A549 (cell line): ENCODE measurements at regions not wholly inside any gene's neighbourhood (a gene's known extent, or its start where the extent isn't known, plus 50 kb on each side); places are given as distances from the start of the nearest gene placed in this dataset.

Experiments used
- ATAC-seq, 2 experiments: fragments of 200-7000 bp in 1 of 2; fragments of >200 bp in 1 of 2; cut with Nextera tagmentation in 1 of 2; cut with Tn5 transposase in 1 of 2; 3 replicates each; pipeline versions ENCODE4 v1.8.0 to v1.9.1; 2018 to 2020; ENCODE audit warnings: mild to moderate bottlenecking in 1 of 2, moderate library complexity in 1 of 2
- CTCF ChIA-PET: fragments of 300-600 bp; sonication (Branson Sonifier 250); formaldehyde crosslinking; extraction: SDS; loops from one replicate; lab custom pipeline; 2021; ENCODE audit warnings: antibody characterized with exemption, inconsistent platforms; lab: Yijun Ruan, JAX
- POLR2A ChIA-PET: fragments of 350-600 bp; formaldehyde crosslinking; extraction: SDS; loops from one replicate; lab custom pipeline; 2021; ENCODE audit warnings: antibody characterized with exemption, inconsistent platforms; lab: Yijun Ruan, JAX
- DNase-seq, 2 experiments: peaks; one replicate each; pipeline versions ENCODE4 v3.0.0 to v3.0.0-alpha.2; 2011 to 2016; ENCODE audit warnings: low read depth in 1 of 2, low spot score in 1 of 2
- FAIRE-seq: peaks from 2 replicates; lab custom pipeline; 2011; peaks lifted over from hg19 to GRCh38; lab: Jason Lieb, UNC
- H3K27ac ChIP-seq, 2 experiments: fragments of >200 bp; sonication (Bioruptor Twin); formaldehyde crosslinking; 3 replicates each; pipeline ENCODE4 v1.5.1; 2016 to 2017
- H3K4me1 ChIP-seq: fragments of >200 bp; sonication (Bioruptor Twin); formaldehyde crosslinking; 3 replicates; pipeline ENCODE4 v1.6.1; 2016
- H3K4me2 ChIP-seq: fragments of >200 bp; sonication (Bioruptor Twin); formaldehyde crosslinking; 3 replicates; pipeline ENCODE4 v1.6.1; 2016
- H3K4me3 ChIP-seq: fragments of >200 bp; sonication (Bioruptor Twin); formaldehyde crosslinking; 3 replicates; pipeline ENCODE4 v1.5.1; 2016
- H3K9me3 ChIP-seq: fragments of >200 bp; sonication (Bioruptor Twin); formaldehyde crosslinking; 3 replicates; pipeline ENCODE4 v1.6.1; 2016
- CHD2 ChIP-seq: fragments of 150-350 bp; IDR thresholded peaks from 2 replicates; pipeline ENCODE4 v1.6.1; 2014; ENCODE audit warnings: low read length; ENCODE audit not compliant: partially characterized antibody
- FOSB ChIP-seq: fragments of 250-450 bp; sonication (Bioruptor Pico); IDR thresholded peaks from 2 replicates; pipeline ENCODE4 v1.5.0; 2020; ENCODE audit warnings: mild to moderate bottlenecking, moderate library complexity
- FOXS1 ChIP-seq: fragments of 250-450 bp; sonication (Bioruptor Pico); IDR thresholded peaks from 2 replicates; pipeline ENCODE4 v1.5.0; 2020; ENCODE audit warnings: mild to moderate bottlenecking, moderate library complexity
- HDAC2 ChIP-seq: fragments of 200-600 bp; sonication (generic); IDR thresholded peaks from 2 replicates; pipeline ENCODE4 v1.6.1; 2016
- HEYL ChIP-seq: fragments of 250-450 bp; sonication (Bioruptor Pico); IDR thresholded peaks from 2 replicates; pipeline ENCODE4 v1.8.0; 2021; ENCODE audit warnings: mild to moderate bottlenecking, moderate library complexity
- JUNB ChIP-seq: fragments of >200 bp; sonication (Bioruptor Twin); formaldehyde crosslinking; IDR thresholded peaks from 2 replicates; pipeline ENCODE4 v1.6.1; 2016
- NR3C1 ChIP-seq: fragments of >200 bp; sonication (Bioruptor Twin); formaldehyde crosslinking; IDR thresholded peaks from 3 replicates; pipeline ENCODE4 v1.6.1; 2017
- POLR2AphosphoS2 ChIP-seq: conservative IDR thresholded peaks from 2 replicates; pipeline ENCODE4 v1.6.1; 2012; ENCODE audit warnings: low read length, improper control_type of control experiment, inconsistent platforms
- RAD21 ChIP-seq, 2 experiments: fragments of >200 bp in 1 of 2; sonication (Bioruptor Twin) in 1 of 2; formaldehyde crosslinking in 1 of 2; IDR thresholded peaks in 1 of 2; conservative IDR thresholded peaks in 1 of 2; 2 replicates in 1 of 2; 3 replicates in 1 of 2; pipeline ENCODE4 v1.6.1; 2012 to 2018; ENCODE audit warnings: inconsistent platforms in 1 of 2
- RCOR1 ChIP-seq: fragments of 150-350 bp; IDR thresholded peaks from 2 replicates; pipeline ENCODE4 v1.6.1; 2014; ENCODE audit warnings: antibody characterized with exemption, low read length, low read depth
- TP53 ChIP-seq: fragments of 250-450 bp; sonication (Bioruptor Pico); IDR thresholded peaks from 2 replicates; pipeline ENCODE4 v1.5.0; 2021; ENCODE audit warnings: mild to moderate bottlenecking, moderate library complexity
- ZSCAN20 ChIP-seq: fragments of 250-450 bp; sonication (Bioruptor Pico); IDR thresholded peaks from 2 replicates; pipeline ENCODE4 v1.8.0; 2022; ENCODE audit warnings: mild to moderate bottlenecking, moderate library complexity
- WGBS: methylation state at CpG from one replicate; pipeline ENCODE4 v1.1.6; 2017; ENCODE audit errors: missing lambda C conversion rate; 5-methylcytosine and 5-hydroxymethylcytosine counted together
- TF ChIP-seq, protein P1 (sequence below): fragments of 150-350 bp; IDR thresholded peaks from 2 replicates; pipeline ENCODE4 v1.6.1; 2014; ENCODE audit warnings: low read depth, mild to moderate bottlenecking, low read length
- TF ChIP-seq, protein P2 (sequence below): fragments of 200-600 bp; sonication (generic); IDR thresholded peaks from 2 replicates; pipeline ENCODE4 v1.6.1; 2016; ENCODE audit warnings: antibody characterized with exemption, mild to moderate bottlenecking, moderate library complexity
- TF ChIP-seq, protein P3 (sequence below): IDR thresholded peaks from 2 replicates; pipeline ENCODE4 v1.6.1; 2012
- TF ChIP-seq, protein P4 (sequence below): fragments of >200 bp; sonication (Bioruptor Twin); formaldehyde crosslinking; IDR thresholded peaks from 3 replicates; pipeline ENCODE4 v1.6.1; 2016
- TF ChIP-seq, protein P5 (sequence below): fragments of >200 bp; sonication (Bioruptor Twin); formaldehyde crosslinking; IDR thresholded peaks from 3 replicates; pipeline ENCODE4 v1.5.1; 2016

DNA sequence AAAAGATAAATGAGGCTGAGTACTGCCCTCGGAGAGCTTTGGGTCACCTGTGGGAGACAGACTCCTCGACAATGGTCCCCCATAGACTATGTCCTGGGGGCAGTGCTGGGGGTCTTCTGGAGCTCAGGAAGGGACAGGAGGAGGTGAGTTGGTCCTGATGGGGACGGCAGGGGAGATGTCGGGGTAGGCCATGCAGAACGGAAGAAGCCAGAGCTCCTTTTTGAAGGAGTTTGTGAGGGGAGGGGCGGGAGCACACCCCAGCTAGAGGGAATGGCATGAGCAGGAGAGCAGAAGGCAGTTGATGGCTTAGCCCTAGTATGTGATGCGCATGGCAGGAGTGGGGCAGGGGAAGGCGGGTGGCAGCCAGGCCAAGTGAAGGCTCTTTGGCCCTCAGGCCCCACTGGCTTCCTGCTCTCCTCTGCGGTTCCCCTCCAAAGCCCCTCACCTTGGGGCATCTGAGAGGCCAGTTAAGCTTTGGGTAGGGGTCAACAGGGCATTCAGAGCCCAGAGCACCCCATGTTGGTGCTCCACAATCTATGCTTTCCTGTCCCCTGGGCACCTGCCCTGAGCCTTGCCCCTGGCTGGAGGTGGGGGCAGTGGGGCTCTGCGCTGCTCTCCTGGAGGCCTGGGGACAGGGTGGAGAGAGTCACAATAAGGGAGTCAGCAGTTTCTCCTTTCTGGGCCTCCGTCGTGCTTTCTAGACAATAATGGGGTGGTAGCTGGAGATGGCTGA lies 179.3 kb downstream of the SMAD6 start:
- no peak overlapping the region; the same call in 2 of the 3 replicates for H3K4me2 ChIP-seq
- H3K9me3 ChIP-seq: peaks cover 4% of the 10 kb centered on the region; the same call in 1 of the 3 replicates
- no peak for FAIRE-seq
- peaks cover 44% of the 10 kb centered on the region for H3K4me1 ChIP-seq
- WGBS: 93% methylated on average over 12 of the region's 12 CpGs
- H3K27ac ChIP-seq: peak overlapping the region; percentile 75 to 89; a peak in 5 of 6 replicates
- no peak for DNase-seq
- CTCF ChIA-PET: interaction anchor here (0.6 to 5.1 kb wide), 8 partner anchors 14 to 31 kb away, joined by 3 to 34 read pairs (median 12); no protein-coding TSS in a partner anchor
- no peak for ATAC-seq
- no peak for TF ChIP-seq HDAC2
- TF ChIP-seq, protein P1, sequence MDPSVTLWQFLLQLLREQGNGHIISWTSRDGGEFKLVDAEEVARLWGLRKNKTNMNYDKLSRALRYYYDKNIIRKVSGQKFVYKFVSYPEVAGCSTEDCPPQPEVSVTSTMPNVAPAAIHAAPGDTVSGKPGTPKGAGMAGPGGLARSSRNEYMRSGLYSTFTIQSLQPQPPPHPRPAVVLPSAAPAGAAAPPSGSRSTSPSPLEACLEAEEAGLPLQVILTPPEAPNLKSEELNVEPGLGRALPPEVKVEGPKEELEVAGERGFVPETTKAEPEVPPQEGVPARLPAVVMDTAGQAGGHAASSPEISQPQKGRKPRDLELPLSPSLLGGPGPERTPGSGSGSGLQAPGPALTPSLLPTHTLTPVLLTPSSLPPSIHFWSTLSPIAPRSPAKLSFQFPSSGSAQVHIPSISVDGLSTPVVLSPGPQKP: no peak
- TF ChIP-seq, protein P2, sequence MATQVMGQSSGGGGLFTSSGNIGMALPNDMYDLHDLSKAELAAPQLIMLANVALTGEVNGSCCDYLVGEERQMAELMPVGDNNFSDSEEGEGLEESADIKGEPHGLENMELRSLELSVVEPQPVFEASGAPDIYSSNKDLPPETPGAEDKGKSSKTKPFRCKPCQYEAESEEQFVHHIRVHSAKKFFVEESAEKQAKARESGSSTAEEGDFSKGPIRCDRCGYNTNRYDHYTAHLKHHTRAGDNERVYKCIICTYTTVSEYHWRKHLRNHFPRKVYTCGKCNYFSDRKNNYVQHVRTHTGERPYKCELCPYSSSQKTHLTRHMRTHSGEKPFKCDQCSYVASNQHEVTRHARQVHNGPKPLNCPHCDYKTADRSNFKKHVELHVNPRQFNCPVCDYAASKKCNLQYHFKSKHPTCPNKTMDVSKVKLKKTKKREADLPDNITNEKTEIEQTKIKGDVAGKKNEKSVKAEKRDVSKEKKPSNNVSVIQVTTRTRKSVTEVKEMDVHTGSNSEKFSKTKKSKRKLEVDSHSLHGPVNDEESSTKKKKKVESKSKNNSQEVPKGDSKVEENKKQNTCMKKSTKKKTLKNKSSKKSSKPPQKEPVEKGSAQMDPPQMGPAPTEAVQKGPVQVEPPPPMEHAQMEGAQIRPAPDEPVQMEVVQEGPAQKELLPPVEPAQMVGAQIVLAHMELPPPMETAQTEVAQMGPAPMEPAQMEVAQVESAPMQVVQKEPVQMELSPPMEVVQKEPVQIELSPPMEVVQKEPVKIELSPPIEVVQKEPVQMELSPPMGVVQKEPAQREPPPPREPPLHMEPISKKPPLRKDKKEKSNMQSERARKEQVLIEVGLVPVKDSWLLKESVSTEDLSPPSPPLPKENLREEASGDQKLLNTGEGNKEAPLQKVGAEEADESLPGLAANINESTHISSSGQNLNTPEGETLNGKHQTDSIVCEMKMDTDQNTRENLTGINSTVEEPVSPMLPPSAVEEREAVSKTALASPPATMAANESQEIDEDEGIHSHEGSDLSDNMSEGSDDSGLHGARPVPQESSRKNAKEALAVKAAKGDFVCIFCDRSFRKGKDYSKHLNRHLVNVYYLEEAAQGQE: no peak
- no peak for TF ChIP-seq NR3C1
- TF ChIP-seq FOXS1 (CRISPR knock-in tag): no peak
- H3K4me3 ChIP-seq: no peak overlapping the region
- POLR2A ChIA-PET: no interaction called here

DNA sequence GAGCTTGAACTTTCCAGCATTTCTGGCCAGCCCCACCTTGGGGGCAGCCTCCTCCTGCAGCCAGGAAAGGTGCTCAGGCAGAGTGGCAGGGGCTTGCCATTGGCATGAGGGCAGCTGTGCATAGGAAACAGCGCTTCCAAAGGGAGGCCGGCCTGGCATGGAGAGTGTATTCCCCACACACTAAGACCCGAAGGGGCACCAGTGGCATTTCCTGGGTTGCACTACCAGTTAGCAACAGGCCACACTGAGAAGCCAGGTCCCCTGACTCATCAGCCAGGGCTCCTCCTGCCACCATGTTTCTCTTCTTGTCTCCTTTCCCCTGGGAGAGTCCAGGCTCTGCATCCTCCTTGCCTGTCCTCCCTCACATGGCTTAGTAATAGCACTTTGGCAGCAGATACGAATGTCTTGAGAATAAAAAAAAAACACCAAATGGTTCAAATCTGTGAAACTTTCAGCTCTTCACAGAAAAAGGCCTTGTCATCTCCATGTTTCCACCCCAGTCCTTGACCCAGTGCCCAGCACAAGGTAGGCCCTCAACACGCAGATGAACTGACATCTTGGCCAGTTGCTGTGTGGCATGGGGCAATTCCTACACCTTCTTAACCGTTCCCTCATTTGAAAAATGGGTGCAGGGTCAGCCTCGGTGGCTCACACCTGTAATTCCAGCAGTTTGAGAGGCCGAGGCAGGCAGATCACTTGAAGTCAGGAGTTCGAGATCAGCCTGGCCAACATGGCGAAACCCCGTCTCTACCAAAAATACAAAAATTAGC lies 180.4 kb downstream of the SMAD6 start:
- H3K4me1 ChIP-seq: peaks cover 46% of the 10 kb centered on the region
- H3K9me3 ChIP-seq: peaks cover 4% of the 10 kb centered on the region; the same call in 1 of the 3 replicates
- ATAC-seq: peak; percentile 2 to 20; a peak in 2 of 6 replicates
- H3K27ac ChIP-seq: peak overlapping the region; percentile 75 to 89
- WGBS: 81% methylated on average over 11 of the region's 11 CpGs
- DNase-seq: peak in 1 of 2 experiments; percentile 36
- peak; percentile 79 for FAIRE-seq
- ChIA-PET POLR2A (interaction anchor here (0.9 kb wide), 1 partner anchor 182 kb away, joined by 3 read pairs; no protein-coding TSS in a partner anchor), CTCF (interaction anchor here (0.6 to 6.0 kb wide), 9 partner anchors 14 to 541 kb away, joined by 3 to 67 read pairs (median 13); no protein-coding TSS in a partner anchor)
- TF ChIP-seq TP53 (CRISPR knock-in tag) (no peak), HDAC2 (no peak), FOSB (CRISPR knock-in tag) (no peak)
- TF ChIP-seq, protein P3, sequence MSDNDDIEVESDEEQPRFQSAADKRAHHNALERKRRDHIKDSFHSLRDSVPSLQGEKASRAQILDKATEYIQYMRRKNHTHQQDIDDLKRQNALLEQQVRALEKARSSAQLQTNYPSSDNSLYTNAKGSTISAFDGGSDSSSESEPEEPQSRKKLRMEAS: 0 out of 2 replicates have a peak, but pooled peaks have one; percentile 22
- TF ChIP-seq, protein P4, sequence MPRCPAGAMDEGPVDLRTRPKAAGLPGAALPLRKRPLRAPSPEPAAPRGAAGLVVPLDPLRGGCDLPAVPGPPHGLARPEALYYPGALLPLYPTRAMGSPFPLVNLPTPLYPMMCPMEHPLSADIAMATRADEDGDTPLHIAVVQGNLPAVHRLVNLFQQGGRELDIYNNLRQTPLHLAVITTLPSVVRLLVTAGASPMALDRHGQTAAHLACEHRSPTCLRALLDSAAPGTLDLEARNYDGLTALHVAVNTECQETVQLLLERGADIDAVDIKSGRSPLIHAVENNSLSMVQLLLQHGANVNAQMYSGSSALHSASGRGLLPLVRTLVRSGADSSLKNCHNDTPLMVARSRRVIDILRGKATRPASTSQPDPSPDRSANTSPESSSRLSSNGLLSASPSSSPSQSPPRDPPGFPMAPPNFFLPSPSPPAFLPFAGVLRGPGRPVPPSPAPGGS: no peak
- H3K4me3 ChIP-seq: no peak overlapping the region
- peak overlapping the region; percentile 67 for H3K4me2 ChIP-seq

DNA sequence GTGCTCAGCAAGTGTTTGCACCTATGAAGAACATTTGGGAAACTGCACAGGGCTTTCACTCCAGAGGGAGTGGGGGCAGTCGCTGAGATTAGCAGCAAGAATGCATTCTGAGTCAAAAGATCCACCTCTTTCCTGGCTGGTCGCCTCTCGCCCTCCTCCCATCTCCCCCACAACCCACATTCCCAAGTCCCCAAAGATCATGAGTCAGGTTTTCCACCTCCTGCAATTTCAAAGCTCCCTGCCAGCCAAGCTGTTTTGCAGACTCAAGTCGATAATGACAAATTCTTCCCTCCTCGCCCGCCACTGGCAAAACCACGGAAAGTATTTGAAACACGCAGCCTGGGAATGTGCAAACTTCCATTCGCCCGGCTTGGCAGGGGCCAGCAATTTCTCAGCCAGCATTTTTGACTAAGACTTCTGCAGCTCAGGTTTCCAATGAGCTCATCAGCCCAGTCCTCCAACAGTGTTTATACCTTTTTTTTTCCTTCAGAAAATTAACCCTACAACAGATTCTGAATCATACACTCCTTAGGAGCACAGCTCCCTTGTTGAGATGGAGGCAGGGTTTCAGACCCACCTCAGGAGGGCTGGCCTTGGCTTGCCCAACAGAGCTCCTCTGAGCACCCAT lies 181.4 kb downstream of the SMAD6 start:
- H3K4me3 ChIP-seq: no peak overlapping the region
- H3K27ac ChIP-seq: peak overlapping the region; percentile 75 to 89
- ChIA-PET POLR2A (interaction anchor here (0.9 to 1.3 kb wide), 8 partner anchors 10 to 182 kb away, joined by 3 to 11 read pairs (median 3); partner anchors contain the start of gene SMAD6), CTCF (interaction anchor here (0.7 to 6.0 kb wide), 10 partner anchors 13 to 242 kb away, joined by 3 to 67 read pairs (median 11); no protein-coding TSS in a partner anchor)
- DNase-seq: peak; percentile 96 to 99
- H3K4me1 ChIP-seq: peaks cover 55% of the 10 kb centered on the region
- peaks cover 4% of the 10 kb centered on the region; the same call in 1 of the 3 replicates for H3K9me3 ChIP-seq
- peak overlapping the region; percentile 67 for H3K4me2 ChIP-seq
- peak; percentile 87 to 91 for ATAC-seq
- FAIRE-seq: peak; percentile 100
- under 1% methylated on average over 10 of the region's 10 CpGs for WGBS
- no peak for TF ChIP-seq CHD2
- TF ChIP-seq, protein P4: peak; percentile 92
- TF ChIP-seq RCOR1: no peak
- peak; percentile 34 to 61 for TF ChIP-seq RAD21 (conservative IDR thresholded peaks at IDR 0.05 in 1 of 2, IDR thresholded peaks at IDR 0.05 in 1 of 2)
- peak; percentile 95 for TF ChIP-seq JUNB
- TF ChIP-seq HEYL (CRISPR knock-in tag): no peak
- TF ChIP-seq POLR2AphosphoS2: no peak
- TF ChIP-seq, protein P5, sequence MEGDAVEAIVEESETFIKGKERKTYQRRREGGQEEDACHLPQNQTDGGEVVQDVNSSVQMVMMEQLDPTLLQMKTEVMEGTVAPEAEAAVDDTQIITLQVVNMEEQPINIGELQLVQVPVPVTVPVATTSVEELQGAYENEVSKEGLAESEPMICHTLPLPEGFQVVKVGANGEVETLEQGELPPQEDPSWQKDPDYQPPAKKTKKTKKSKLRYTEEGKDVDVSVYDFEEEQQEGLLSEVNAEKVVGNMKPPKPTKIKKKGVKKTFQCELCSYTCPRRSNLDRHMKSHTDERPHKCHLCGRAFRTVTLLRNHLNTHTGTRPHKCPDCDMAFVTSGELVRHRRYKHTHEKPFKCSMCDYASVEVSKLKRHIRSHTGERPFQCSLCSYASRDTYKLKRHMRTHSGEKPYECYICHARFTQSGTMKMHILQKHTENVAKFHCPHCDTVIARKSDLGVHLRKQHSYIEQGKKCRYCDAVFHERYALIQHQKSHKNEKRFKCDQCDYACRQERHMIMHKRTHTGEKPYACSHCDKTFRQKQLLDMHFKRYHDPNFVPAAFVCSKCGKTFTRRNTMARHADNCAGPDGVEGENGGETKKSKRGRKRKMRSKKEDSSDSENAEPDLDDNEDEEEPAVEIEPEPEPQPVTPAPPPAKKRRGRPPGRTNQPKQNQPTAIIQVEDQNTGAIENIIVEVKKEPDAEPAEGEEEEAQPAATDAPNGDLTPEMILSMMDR: no peak
- no peak for TF ChIP-seq ZSCAN20 (CRISPR knock-in tag)
